Adrenal gland (tissue), 5 donors: ENCODE measurements at regions not wholly inside any gene's neighbourhood (a gene's known extent, or its start where the extent isn't known, plus 50 kb on each side); places are given as distances from the start of the nearest gene placed in this dataset.

ENCODE experiments used
- CTCF ChIP-seq, 6 experiments: fragments of 450-650 bp in 4 of 6; fragments of 200-600 bp in 2 of 6; sonication (generic) in 1 of 6; IDR thresholded peaks; 1 replicate in 5 of 6; 2 replicates in 1 of 6; pipeline versions ENCODE4 v1.5.1 to v1.8.0; 2016 to 2021; ENCODE audit warnings: antibody characterized with exemption in 6 of 6, mild to moderate bottlenecking in 2 of 6, moderate library complexity in 1 of 6
- POLR2A ChIP-seq, 2 donors: fragments of 450-650 bp; IDR thresholded peaks; one replicate each; pipeline ENCODE4 v1.6.1; 2017; ENCODE audit warnings: antibody characterized with exemption in 2 of 2, mild to moderate bottlenecking in 2 of 2, moderate library complexity in 1 of 2
- donor health status: DM: no; HTN: no; CAD: no.

GRCh38 chr21:32916088-32916487 is 109.6 kb upstream of the OLIG2 start:
- TF ChIP-seq CTCF (IDR thresholded peaks at IDR 0.05) (no peak), POLR2A (IDR thresholded peaks at IDR 0.05) (no peak)
